IPS-NIHi7 (cell line): ENCODE measurements at regions not wholly inside any gene's neighbourhood (a gene's known extent, or its start where the extent isn't known, plus 50 kb on each side); places are given as distances from the start of the nearest gene placed in this dataset.
A peak's percentile ranks its signal among the peaks of the same experiment; 100 is the strongest.

Experiments used
- DNase-seq: peaks from one replicate; pipeline ENCODE4 v3.0.0; 2012; ENCODE audit warnings: mixed read lengths; ENCODE audit errors: extremely low spot score

- no peak for DNase-seq
Observed at GRCh38 chr4:4772534-4772933, 86.9 kb upstream of the MSX1 start.

GRCh38 chr4:4771160-4771559, 88.3 kb upstream of the MSX1 start:
- DNase-seq = no peak

- DNase-seq = no peak
Observed at GRCh38 chr4:4770610-4771009, 88.9 kb upstream of the MSX1 start.

- DNase-seq = no peak
Observed at GRCh38 chr4:4766564-4766963, 92.9 kb upstream of the MSX1 start.

- DNase-seq = no peak
Observed at GRCh38 chr4:4765811-4766210, 93.7 kb upstream of the MSX1 start.

- DNase-seq = no peak
Observed at GRCh38 chr4:4764558-4764905, 94.9 kb upstream of the MSX1 start.

GRCh38 chr4:4763822-4764557, 95.5 kb upstream of the MSX1 start:
- DNase-seq = no peak

GRCh38 chr4:4762909-4763821, 96.3 kb upstream of the MSX1 start:
- DNase-seq = peak; percentile 66

- DNase-seq = no peak
Observed at GRCh38 chr4:4762300-4762699, 97.2 kb upstream of the MSX1 start.

GRCh38 chr4:4761128-4761982, 98.1 kb upstream of the MSX1 start:
- DNase-seq = peak; percentile 77

- no peak for DNase-seq
Observed at GRCh38 chr4:4759883-4760282, 99.6 kb upstream of the MSX1 start.

- DNase-seq = no peak
Observed at GRCh38 chr4:4759232-4759631, 100.2 kb upstream of the MSX1 start.

- no peak for DNase-seq
Observed at GRCh38 chr4:4758681-4759080, 100.8 kb upstream of the MSX1 start.

- no peak for DNase-seq
Observed at GRCh38 chr4:4755306-4755705, 104.2 kb upstream of the MSX1 start.

- no peak for DNase-seq
Observed at GRCh38 chr4:4754641-4755040, 104.8 kb upstream of the MSX1 start.

- no peak for DNase-seq
Observed at GRCh38 chr4:4753643-4754042, 105.8 kb upstream of the MSX1 start.

- DNase-seq = no peak
Observed at GRCh38 chr4:4752576-4753401, 106.7 kb upstream of the MSX1 start.

- no peak for DNase-seq
Observed at GRCh38 chr4:4752025-4752424, 107.4 kb upstream of the MSX1 start.

- peak; percentile 68 for DNase-seq
Observed at GRCh38 chr4:4750187-4750586, 109.3 kb upstream of the MSX1 start.

GRCh38 chr4:4749137-4749536, 110.3 kb upstream of the MSX1 start:
- DNase-seq = no peak

GRCh38 chr4:4746444-4746843, 113.0 kb upstream of the MSX1 start:
- no peak for DNase-seq
